OCI-LY1 (cell line): ENCODE measurements at regions not wholly inside any gene's neighbourhood (a gene's known extent, or its start where the extent isn't known, plus 50 kb on each side); places are given as distances from the start of the nearest gene placed in this dataset.

Experiments used
- CTCF ChIP-seq: fragments of 200-600 bp; sonication (generic), shearing (Covaris generic); IDR thresholded peaks from 2 replicates; pipeline ENCODE4 v1.5.1; 2017; ENCODE audit warnings: mild to moderate bottlenecking, antibody characterized with exemption, low read length, moderate library complexity, mixed read lengths
- EZH2 ChIP-seq: fragments of 200-600 bp; sonication (generic), shearing (Covaris generic); IDR thresholded peaks from 2 replicates; pipeline ENCODE4 v1.8.0; 2017; ENCODE audit warnings: borderline replicate concordance, mixed run types, mild to moderate bottlenecking, antibody characterized with exemption, low read length, moderate library complexity, mixed read lengths

GRCh38 chr19:30686826-30687566, 314.8 kb downstream of the ZNF536 start:
- TF ChIP-seq CTCF, result no peak
- no peak for TF ChIP-seq EZH2
